NCI-H1436 (cell line): ENCODE measurements at regions not wholly inside any gene's neighbourhood (a gene's known extent, or its start where the extent isn't known, plus 50 kb on each side); places are given as distances from the start of the nearest gene placed in this dataset.

Experiments used
- DNase-seq: peaks from one replicate; lab custom pipeline; 2025; lab: John Stamatoyannopoulos, UW

- no peak for DNase-seq
These were observed 198.2 kb upstream of the ARSJ start for GRCh38 chr4:114177628-114178027.

GRCh38 chr4:114178392-114178791 is 198.9 kb upstream of the ARSJ start:
- no peak for DNase-seq

- no peak for DNase-seq
These were observed 201.0 kb upstream of the ARSJ start for GRCh38 chr4:114180481-114180880.

- no peak for DNase-seq
These were observed 205.5 kb upstream of the ARSJ start for GRCh38 chr4:114184901-114185300.

GRCh38 chr4:114187592-114187991 is 208.1 kb upstream of the ARSJ start:
- no peak for DNase-seq

GRCh38 chr4:114191496-114191895 is 212.0 kb upstream of the ARSJ start:
- no peak for DNase-seq

GRCh38 chr4:114192854-114193253 is 213.4 kb upstream of the ARSJ start:
- DNase-seq: no peak

GRCh38 chr4:114193624-114194399 is 214.4 kb upstream of the ARSJ start:
- DNase-seq: no peak

- no peak for DNase-seq
These were observed 217.2 kb upstream of the ARSJ start for GRCh38 chr4:114196606-114197005.

GRCh38 chr4:114200026-114200425 is 220.6 kb upstream of the ARSJ start:
- no peak for DNase-seq

GRCh38 chr4:114205261-114205660 is 225.8 kb upstream of the ARSJ start:
- no peak for DNase-seq

GRCh38 chr4:114208574-114209151 is 229.2 kb upstream of the ARSJ start:
- no peak for DNase-seq

GRCh38 chr4:114209584-114209983 is 230.1 kb upstream of the ARSJ start:
- DNase-seq: no peak

- no peak for DNase-seq
These were observed 232.1 kb upstream of the ARSJ start for GRCh38 chr4:114211556-114211955.

- DNase-seq: no peak
These were observed 237.8 kb upstream of the ARSJ start for GRCh38 chr4:114217150-114217817.

GRCh38 chr4:114223580-114223979 is 244.1 kb upstream of the ARSJ start:
- DNase-seq: no peak

- DNase-seq: peak; percentile 19
These were observed 246.0 kb upstream of the ARSJ start for GRCh38 chr4:114225436-114225835.

GRCh38 chr4:114226179-114226578 is 246.7 kb upstream of the ARSJ start:
- no peak for DNase-seq

GRCh38 chr4:114226968-114227760 is 247.7 kb upstream of the ARSJ start:
- no peak for DNase-seq

GRCh38 chr4:114229706-114230105 is 250.3 kb upstream of the ARSJ start:
- DNase-seq: no peak

GRCh38 chr4:114236171-114236769 is 256.8 kb upstream of the ARSJ start:
- DNase-seq: no peak

- no peak for DNase-seq
These were observed 258.6 kb upstream of the ARSJ start for GRCh38 chr4:114237997-114238396.
